Upper lobe of right lung (tissue), 1 donor: ENCODE measurements at regions not wholly inside any gene's neighbourhood (a gene's known extent, or its start where the extent isn't known, plus 50 kb on each side); places are given as distances from the start of the nearest gene placed in this dataset.

Source experiments
- ATAC-seq: fragments of 200-7000 bp; cut with Tn5 transposase; one replicate; pipeline ENCODE4 v1.9.1; 2020; ENCODE audit warnings: mild to moderate bottlenecking, moderate library complexity
- DNase-seq: peaks from one replicate; pipeline ENCODE4 v3.0.0-alpha.2; 2020
- H3K27ac ChIP-seq: fragments of 200-600 bp; one replicate; pipeline ENCODE4 v1.8.0; 2022
- H3K27me3 ChIP-seq: fragments of 200-600 bp; one replicate; pipeline ENCODE4 v1.8.0; 2022; ENCODE audit warnings: mild to moderate bottlenecking
- H3K36me3 ChIP-seq: fragments of 200-600 bp; one replicate; pipeline ENCODE4 v1.8.0; 2022
- H3K4me1 ChIP-seq: fragments of 200-600 bp; one replicate; pipeline ENCODE4 v1.8.0; 2022
- H3K4me3 ChIP-seq: fragments of 200-600 bp; one replicate; pipeline ENCODE4 v1.8.0; 2022; ENCODE audit warnings: mild to moderate bottlenecking
- H3K9me3 ChIP-seq: fragments of 200-600 bp; one replicate; pipeline ENCODE4 v1.8.0; 2022
- intact Hi-C: fragments of 100-400 bp; cut with DNase I; formaldehyde crosslinking; loops from one replicate; pipeline ENCODE4 v1.11.0; 2022
- TF ChIP-seq, protein P1 (sequence below): fragments of 200-600 bp; IDR thresholded peaks from one replicate; pipeline ENCODE4 v1.8.0; 2022; ENCODE audit warnings: antibody characterized with exemption
- donor health status: DM: no; HTN: yes; CAD: no; lungs with severe emphysema.

DNA sequence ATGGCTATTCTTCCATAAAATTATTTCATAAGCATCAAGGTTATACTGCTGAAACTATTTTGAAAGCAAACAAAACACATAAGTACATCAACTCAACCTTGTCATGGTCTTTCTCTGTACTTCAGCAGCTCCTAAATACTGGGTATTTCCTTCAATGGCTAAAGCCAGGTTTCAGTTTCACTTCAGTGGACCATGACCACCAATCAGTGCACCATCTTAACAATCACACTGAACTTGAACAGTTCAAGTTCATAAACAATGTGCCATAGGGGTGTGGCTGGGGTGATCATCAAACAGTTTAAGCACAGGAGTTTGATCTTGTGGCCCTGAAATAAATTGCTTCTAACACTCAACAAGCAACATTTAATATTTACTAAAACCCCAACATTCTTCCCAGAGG is 124.1 kb upstream of the FIGN start:
- H3K4me3 ChIP-seq = no peak overlapping the region
- no peaks in the 10 kb centered on the region for H3K27me3 ChIP-seq
- no peak for DNase-seq
- no peak overlapping the region for H3K27ac ChIP-seq
- H3K36me3 ChIP-seq = no peaks in the 10 kb centered on the region
- ATAC-seq = no peak
- H3K9me3 ChIP-seq = no peaks in the 10 kb centered on the region
- no peaks in the 10 kb centered on the region for H3K4me1 ChIP-seq
- intact Hi-C loops = no loop called here
- TF ChIP-seq, protein P1, sequence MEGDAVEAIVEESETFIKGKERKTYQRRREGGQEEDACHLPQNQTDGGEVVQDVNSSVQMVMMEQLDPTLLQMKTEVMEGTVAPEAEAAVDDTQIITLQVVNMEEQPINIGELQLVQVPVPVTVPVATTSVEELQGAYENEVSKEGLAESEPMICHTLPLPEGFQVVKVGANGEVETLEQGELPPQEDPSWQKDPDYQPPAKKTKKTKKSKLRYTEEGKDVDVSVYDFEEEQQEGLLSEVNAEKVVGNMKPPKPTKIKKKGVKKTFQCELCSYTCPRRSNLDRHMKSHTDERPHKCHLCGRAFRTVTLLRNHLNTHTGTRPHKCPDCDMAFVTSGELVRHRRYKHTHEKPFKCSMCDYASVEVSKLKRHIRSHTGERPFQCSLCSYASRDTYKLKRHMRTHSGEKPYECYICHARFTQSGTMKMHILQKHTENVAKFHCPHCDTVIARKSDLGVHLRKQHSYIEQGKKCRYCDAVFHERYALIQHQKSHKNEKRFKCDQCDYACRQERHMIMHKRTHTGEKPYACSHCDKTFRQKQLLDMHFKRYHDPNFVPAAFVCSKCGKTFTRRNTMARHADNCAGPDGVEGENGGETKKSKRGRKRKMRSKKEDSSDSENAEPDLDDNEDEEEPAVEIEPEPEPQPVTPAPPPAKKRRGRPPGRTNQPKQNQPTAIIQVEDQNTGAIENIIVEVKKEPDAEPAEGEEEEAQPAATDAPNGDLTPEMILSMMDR = no peak

DNA sequence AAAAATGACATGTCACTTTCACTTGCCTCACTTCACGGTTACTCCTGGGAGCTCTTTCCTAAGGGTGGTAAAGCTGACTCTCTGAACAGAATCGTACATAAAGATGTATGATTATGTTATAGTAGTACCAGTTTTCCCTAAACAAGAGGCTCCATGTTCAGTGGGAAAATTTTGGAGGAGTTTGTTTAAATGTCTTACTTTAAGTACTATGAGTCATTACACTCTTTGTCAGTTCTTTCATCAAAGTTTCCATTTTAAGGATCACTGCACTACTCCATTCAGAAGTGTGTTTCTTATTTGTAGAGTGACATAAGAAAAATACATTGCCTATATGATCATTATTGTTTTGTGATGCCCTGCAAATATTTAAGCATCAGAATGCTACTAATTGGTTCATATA is 121.1 kb upstream of the FIGN start:
- Histone ChIP-seq H3K9me3 (no peaks in the 10 kb centered on the region), H3K4me1 (no peaks in the 10 kb centered on the region), H3K27ac (no peak overlapping the region), H3K4me3 (no peak overlapping the region), H3K36me3 (no peaks in the 10 kb centered on the region), H3K27me3 (no peaks in the 10 kb centered on the region)
- ATAC-seq (no peak), DNase-seq (no peak)
- intact Hi-C loops = no loop called here
- TF ChIP-seq, protein P1 = no peak

DNA sequence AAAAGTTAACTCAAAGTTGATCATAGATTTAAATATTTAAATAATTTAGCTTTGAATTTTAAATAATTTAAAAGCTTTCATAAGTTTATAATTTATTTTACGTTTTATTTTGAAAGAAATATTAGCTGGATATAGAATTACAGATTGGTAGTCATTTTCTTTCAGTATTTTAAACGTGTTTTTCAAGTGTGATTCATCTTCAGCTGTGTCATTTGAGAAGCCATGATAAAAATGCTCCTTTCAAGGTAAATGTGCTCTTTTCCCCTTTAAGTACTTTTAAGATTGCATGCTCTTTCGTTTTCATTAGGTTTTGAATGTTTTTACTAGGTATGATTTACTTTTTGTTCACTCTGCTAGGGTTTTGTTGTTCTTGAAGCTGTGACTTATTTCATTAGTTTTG is 116.8 kb upstream of the FIGN start:
- H3K9me3 ChIP-seq = no peaks in the 10 kb centered on the region
- no peak overlapping the region for H3K27ac ChIP-seq
- intact Hi-C loops = no loop called here
- ATAC-seq (no peak), DNase-seq (no peak)
- TF ChIP-seq, protein P1 = no peak
- no peak overlapping the region for H3K4me3 ChIP-seq
- no peaks in the 10 kb centered on the region for H3K36me3 ChIP-seq
- no peaks in the 10 kb centered on the region for H3K4me1 ChIP-seq
- H3K27me3 ChIP-seq = no peaks in the 10 kb centered on the region

DNA sequence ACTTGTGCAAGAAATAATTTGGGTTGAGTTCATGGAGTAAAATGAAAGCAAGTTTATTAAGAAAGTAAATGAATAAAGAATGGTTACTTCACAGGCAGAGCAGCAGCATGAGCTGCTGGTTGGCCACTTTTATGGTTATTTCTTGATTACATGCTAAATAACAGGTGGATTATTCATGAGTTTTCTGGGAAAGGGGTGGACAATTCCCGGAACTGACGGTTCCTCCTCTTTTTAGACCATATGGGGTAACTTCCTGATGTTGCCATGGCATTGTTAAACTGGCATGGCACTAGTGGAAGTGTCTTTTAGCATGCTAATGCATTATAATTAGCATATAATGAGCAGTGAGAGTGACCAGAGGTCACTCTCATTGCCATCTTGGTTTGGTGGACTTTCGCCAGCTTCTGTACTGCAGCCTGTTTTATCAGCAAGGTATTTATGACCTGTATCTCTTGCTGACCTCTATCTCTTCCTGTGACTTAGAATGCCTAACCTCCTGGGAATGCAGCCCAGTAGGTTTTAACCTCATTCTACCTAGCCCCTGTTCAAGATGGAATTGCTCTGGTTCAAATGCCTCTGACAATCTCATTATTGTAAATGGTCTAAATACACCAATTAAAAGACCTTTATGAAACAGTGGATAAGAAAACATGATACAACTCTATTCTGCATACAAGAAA is 114.1 kb upstream of the FIGN start:
- Histone ChIP-seq H3K27ac (no peak overlapping the region), H3K27me3 (no peaks in the 10 kb centered on the region), H3K4me3 (no peak overlapping the region), H3K36me3 (no peaks in the 10 kb centered on the region), H3K4me1 (no peaks in the 10 kb centered on the region), H3K9me3 (no peaks in the 10 kb centered on the region)
- ATAC-seq = no peak
- intact Hi-C loops = no loop called here
- TF ChIP-seq, protein P1 = no peak
- no peak for DNase-seq

DNA sequence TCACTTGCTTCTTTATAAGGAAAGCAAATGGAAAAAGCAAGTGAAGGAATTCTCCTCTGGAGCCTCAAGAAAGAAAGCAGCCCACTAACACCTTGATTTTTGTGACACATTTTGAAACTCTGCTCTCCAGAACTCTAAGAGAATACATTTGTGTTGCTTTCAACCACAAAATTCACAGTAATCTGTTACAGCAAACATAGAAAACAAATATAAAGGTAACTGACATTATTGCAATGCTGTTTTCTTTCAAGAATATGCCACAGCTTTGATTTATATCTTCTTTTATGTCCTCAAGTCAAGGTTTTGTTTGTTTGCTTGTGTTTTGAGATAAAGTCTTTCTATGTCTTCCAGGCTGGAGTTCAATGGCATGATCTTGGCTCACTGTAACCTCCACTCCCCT is 103.1 kb upstream of the FIGN start:
- Histone ChIP-seq H3K36me3 (no peaks in the 10 kb centered on the region), H3K27me3 (no peaks in the 10 kb centered on the region), H3K4me1 (no peaks in the 10 kb centered on the region), H3K9me3 (no peaks in the 10 kb centered on the region), H3K27ac (no peak overlapping the region), H3K4me3 (no peak overlapping the region)
- DNase-seq (no peak), ATAC-seq (no peak)
- intact Hi-C loops = no loop called here
- TF ChIP-seq, protein P1 = no peak

DNA sequence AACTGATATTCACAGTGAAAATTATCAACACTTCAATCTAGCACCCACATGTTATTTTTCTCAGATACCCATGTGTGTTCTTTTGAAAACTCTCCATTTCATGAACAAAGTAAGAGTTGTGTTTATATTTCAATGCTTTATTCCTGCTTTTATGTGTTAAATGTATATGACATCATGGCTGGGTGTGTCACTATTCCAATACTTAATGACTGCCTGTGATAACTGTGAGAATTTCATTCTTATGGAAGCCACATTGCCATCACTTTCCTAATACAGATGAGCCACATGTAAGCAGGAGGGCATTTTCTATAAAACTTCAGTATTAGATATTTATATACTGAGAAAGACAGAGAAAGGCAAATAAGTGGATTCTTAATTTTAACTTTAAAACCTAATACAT is 100.4 kb upstream of the FIGN start:
- H3K36me3 ChIP-seq = no peaks in the 10 kb centered on the region
- TF ChIP-seq, protein P1 = no peak

More for the DNA sequence above, 100.4 kb upstream of the FIGN start:
- no peak for DNase-seq
- Histone ChIP-seq H3K27me3 (no peaks in the 10 kb centered on the region), H3K9me3 (no peaks in the 10 kb centered on the region), H3K4me1 (no peaks in the 10 kb centered on the region), H3K27ac (no peak overlapping the region), H3K4me3 (no peak overlapping the region)
- no peak for ATAC-seq
- intact Hi-C loops = no loop called here
